ENCODE measurements at regions not wholly inside any gene's neighbourhood (a gene's known extent, or its start where the extent isn't known, plus 50 kb on each side); places are given as distances from the start of the nearest gene placed in this dataset.

GRCh38 chr2:128380961-128381938, 62.6 kb upstream of the HS6ST1 start:
- H3K9me3 ChIP-seq (ENCODE audit: control insufficient read depth, low read length), result no peaks in the 10 kb centered on the region
- H3K27ac ChIP-seq (ENCODE audit: insufficient read depth, low read length, poor library complexity, severe bottlenecking), result no peak overlapping the region
- no peaks in the 10 kb centered on the region for H3K27me3 ChIP-seq (replicated peaks; ENCODE audit: control insufficient read depth, insufficient read depth, low read length, poor library complexity, severe bottlenecking)
- DNase-seq, result no peak
- no peaks in the 10 kb centered on the region for H3K4me1 ChIP-seq (ENCODE audit: control insufficient read depth, insufficient read depth, low read length, poor library complexity, severe bottlenecking)
- H3K4me3 ChIP-seq (ENCODE audit: insufficient read depth, low read depth, low read length, poor library complexity, severe bottlenecking), result no peak overlapping the region
- no peaks in the 10 kb centered on the region for H3K36me3 ChIP-seq (ENCODE audit: control insufficient read depth, insufficient read depth, low read length)

GRCh38 chr2:128384446-128384845, 65.8 kb upstream of the HS6ST1 start:
- no peak overlapping the region for H3K27ac ChIP-seq (ENCODE audit: insufficient read depth, low read length, poor library complexity, severe bottlenecking)
- H3K4me1 ChIP-seq (ENCODE audit: control insufficient read depth, insufficient read depth, low read length, poor library complexity, severe bottlenecking), result no peaks in the 10 kb centered on the region
- H3K36me3 ChIP-seq (ENCODE audit: control insufficient read depth, insufficient read depth, low read length), result no peaks in the 10 kb centered on the region
- no peaks in the 10 kb centered on the region for H3K27me3 ChIP-seq (replicated peaks; ENCODE audit: control insufficient read depth, insufficient read depth, low read length, poor library complexity, severe bottlenecking)
- no peak overlapping the region for H3K4me3 ChIP-seq (ENCODE audit: insufficient read depth, low read depth, low read length, poor library complexity, severe bottlenecking)
- no peaks in the 10 kb centered on the region for H3K9me3 ChIP-seq (ENCODE audit: control insufficient read depth, low read length)
- DNase-seq, result no peak

GRCh38 chr2:128384956-128385355, 66.3 kb upstream of the HS6ST1 start:
- H3K27ac ChIP-seq (ENCODE audit: insufficient read depth, low read length, poor library complexity, severe bottlenecking), result no peak overlapping the region
- H3K4me1 ChIP-seq (ENCODE audit: control insufficient read depth, insufficient read depth, low read length, poor library complexity, severe bottlenecking), result no peaks in the 10 kb centered on the region
- DNase-seq, result no peak
- no peaks in the 10 kb centered on the region for H3K9me3 ChIP-seq (ENCODE audit: control insufficient read depth, low read length)
- no peaks in the 10 kb centered on the region for H3K27me3 ChIP-seq (replicated peaks; ENCODE audit: control insufficient read depth, insufficient read depth, low read length, poor library complexity, severe bottlenecking)
- H3K4me3 ChIP-seq (ENCODE audit: insufficient read depth, low read depth, low read length, poor library complexity, severe bottlenecking), result no peak overlapping the region
- H3K36me3 ChIP-seq (ENCODE audit: control insufficient read depth, insufficient read depth, low read length), result no peaks in the 10 kb centered on the region

- Histone ChIP-seq H3K4me3 (ENCODE audit: insufficient read depth, low read depth, low read length, poor library complexity, severe bottlenecking) (no peak overlapping the region), H3K27me3 (replicated peaks; ENCODE audit: control insufficient read depth, insufficient read depth, low read length, poor library complexity, severe bottlenecking) (no peaks in the 10 kb centered on the region), H3K27ac (ENCODE audit: insufficient read depth, low read length, poor library complexity, severe bottlenecking) (no peak overlapping the region), H3K4me1 (ENCODE audit: control insufficient read depth, insufficient read depth, low read length, poor library complexity, severe bottlenecking) (no peaks in the 10 kb centered on the region), H3K9me3 (ENCODE audit: control insufficient read depth, low read length) (no peaks in the 10 kb centered on the region), H3K36me3 (ENCODE audit: control insufficient read depth, insufficient read depth, low read length) (no peaks in the 10 kb centered on the region)
- no peak for DNase-seq
Measured at GRCh38 chr2:128385365-128385764, 66.7 kb upstream of the HS6ST1 start.

GRCh38 chr2:128386066-128386465, 67.4 kb upstream of the HS6ST1 start:
- no peaks in the 10 kb centered on the region for H3K4me1 ChIP-seq (ENCODE audit: control insufficient read depth, insufficient read depth, low read length, poor library complexity, severe bottlenecking)
- H3K27me3 ChIP-seq (replicated peaks; ENCODE audit: control insufficient read depth, insufficient read depth, low read length, poor library complexity, severe bottlenecking), result no peaks in the 10 kb centered on the region
- no peaks in the 10 kb centered on the region for H3K36me3 ChIP-seq (ENCODE audit: control insufficient read depth, insufficient read depth, low read length)
- H3K9me3 ChIP-seq (ENCODE audit: control insufficient read depth, low read length), result no peaks in the 10 kb centered on the region
- no peak overlapping the region for H3K27ac ChIP-seq (ENCODE audit: insufficient read depth, low read length, poor library complexity, severe bottlenecking)
- H3K4me3 ChIP-seq (ENCODE audit: insufficient read depth, low read depth, low read length, poor library complexity, severe bottlenecking), result no peak overlapping the region
- no peak for DNase-seq

GRCh38 chr2:128388499-128388941, 69.9 kb upstream of the HS6ST1 start:
- no peak for DNase-seq
- H3K36me3 ChIP-seq (ENCODE audit: control insufficient read depth, insufficient read depth, low read length), result no peaks in the 10 kb centered on the region
- no peaks in the 10 kb centered on the region for H3K9me3 ChIP-seq (ENCODE audit: control insufficient read depth, low read length)
- H3K4me3 ChIP-seq (ENCODE audit: insufficient read depth, low read depth, low read length, poor library complexity, severe bottlenecking), result no peak overlapping the region
- no peaks in the 10 kb centered on the region for H3K4me1 ChIP-seq (ENCODE audit: control insufficient read depth, insufficient read depth, low read length, poor library complexity, severe bottlenecking)
- no peaks in the 10 kb centered on the region for H3K27me3 ChIP-seq (replicated peaks; ENCODE audit: control insufficient read depth, insufficient read depth, low read length, poor library complexity, severe bottlenecking)
- H3K27ac ChIP-seq (ENCODE audit: insufficient read depth, low read length, poor library complexity, severe bottlenecking), result no peak overlapping the region

GRCh38 chr2:128389388-128390086, 70.9 kb upstream of the HS6ST1 start:
- no peak for DNase-seq
- H3K4me1 ChIP-seq (ENCODE audit: control insufficient read depth, insufficient read depth, low read length, poor library complexity, severe bottlenecking), result no peaks in the 10 kb centered on the region
- H3K36me3 ChIP-seq (ENCODE audit: control insufficient read depth, insufficient read depth, low read length), result no peaks in the 10 kb centered on the region
- H3K9me3 ChIP-seq (ENCODE audit: control insufficient read depth, low read length), result no peaks in the 10 kb centered on the region
- H3K27me3 ChIP-seq (replicated peaks; ENCODE audit: control insufficient read depth, insufficient read depth, low read length, poor library complexity, severe bottlenecking), result no peaks in the 10 kb centered on the region
- no peak overlapping the region for H3K4me3 ChIP-seq (ENCODE audit: insufficient read depth, low read depth, low read length, poor library complexity, severe bottlenecking)
- H3K27ac ChIP-seq (ENCODE audit: insufficient read depth, low read length, poor library complexity, severe bottlenecking), result no peak overlapping the region

GRCh38 chr2:128390256-128390990, 71.8 kb upstream of the HS6ST1 start:
- no peak overlapping the region for H3K4me3 ChIP-seq (ENCODE audit: insufficient read depth, low read depth, low read length, poor library complexity, severe bottlenecking)
- H3K9me3 ChIP-seq (ENCODE audit: control insufficient read depth, low read length), result no peaks in the 10 kb centered on the region
- H3K4me1 ChIP-seq (ENCODE audit: control insufficient read depth, insufficient read depth, low read length, poor library complexity, severe bottlenecking), result no peaks in the 10 kb centered on the region
- no peaks in the 10 kb centered on the region for H3K27me3 ChIP-seq (replicated peaks; ENCODE audit: control insufficient read depth, insufficient read depth, low read length, poor library complexity, severe bottlenecking)
- DNase-seq, result no peak
- H3K36me3 ChIP-seq (ENCODE audit: control insufficient read depth, insufficient read depth, low read length), result no peaks in the 10 kb centered on the region
- H3K27ac ChIP-seq (ENCODE audit: insufficient read depth, low read length, poor library complexity, severe bottlenecking), result no peak overlapping the region

- DNase-seq, result no peak
- no peak overlapping the region for H3K27ac ChIP-seq (ENCODE audit: insufficient read depth, low read length, poor library complexity, severe bottlenecking)
- H3K4me3 ChIP-seq (ENCODE audit: insufficient read depth, low read depth, low read length, poor library complexity, severe bottlenecking), result no peak overlapping the region
- H3K27me3 ChIP-seq (replicated peaks; ENCODE audit: control insufficient read depth, insufficient read depth, low read length, poor library complexity, severe bottlenecking), result no peaks in the 10 kb centered on the region
- H3K9me3 ChIP-seq (ENCODE audit: control insufficient read depth, low read length), result no peaks in the 10 kb centered on the region
- no peaks in the 10 kb centered on the region for H3K36me3 ChIP-seq (ENCODE audit: control insufficient read depth, insufficient read depth, low read length)
- H3K4me1 ChIP-seq (ENCODE audit: control insufficient read depth, insufficient read depth, low read length, poor library complexity, severe bottlenecking), result no peaks in the 10 kb centered on the region
Measured at GRCh38 chr2:128390991-128391630, 72.4 kb upstream of the HS6ST1 start.
